Body of pancreas (tissue), 4 donors: ENCODE measurements at regions not wholly inside any gene's neighbourhood (a gene's known extent, or its start where the extent isn't known, plus 50 kb on each side); places are given as distances from the start of the nearest gene placed in this dataset. TPM values are rescaled to one million over a fixed set of nuclear protein-coding genes. Genes with fewer than 3 reads are reported as not detected.

Experiments
- ATAC-seq: fragments of 150-250 bp; one replicate; pipeline ENCODE4 v1.9.1; 2016
- DNase-seq, 4 donors: peaks; one replicate each; pipeline ENCODE4 v3.0.0-alpha.2; 2019
- H3K27ac ChIP-seq, 4 donors: fragments of 200-600 bp; sonication (generic); 1 replicate in 3 of 4; 2 replicates in 1 of 4; pipeline versions ENCODE4 v1.5.1 to v1.6.1; 2016 to 2019; ENCODE audit warnings: mild to moderate bottlenecking in 1 of 4, mixed read lengths in 1 of 4, moderate library complexity in 1 of 4
- H3K27me3 ChIP-seq, 2 donors: fragments of 200-600 bp; sonication (generic); one replicate each; pipeline ENCODE4 v1.6.0; 2016; ENCODE audit warnings: mild to moderate bottlenecking in 1 of 2
- H3K36me3 ChIP-seq, 2 donors: fragments of 200-600 bp; sonication (generic); replicated peaks in 1 of 2; 2 replicates each; pipeline ENCODE4 v1.5.1; 2016; ENCODE audit warnings: low read depth in 2 of 2; ENCODE audit not compliant: insufficient read depth in 1 of 2
- H3K4me1 ChIP-seq: fragments of 200-600 bp; sonication (generic); one replicate; pipeline ENCODE4 v1.6.0; 2016
- H3K4me3 ChIP-seq, 2 donors: fragments of 200-600 bp; sonication (generic); 1 replicate in 1 of 2; 2 replicates in 1 of 2; pipeline ENCODE4 v1.5.1; 2016 to 2019
- H3K9me3 ChIP-seq, 3 donors: fragments of 200-600 bp; sonication (generic); 1 replicate in 2 of 3; 2 replicates in 1 of 3; pipeline ENCODE4 v1.5.1; 2016
- CTCF ChIP-seq, 7 experiments: fragments of 450-650 bp in 4 of 7; fragments of 200-600 bp in 3 of 7; sonication (generic) in 3 of 7; IDR thresholded peaks; one replicate each; pipeline ENCODE4 v1.5.1; 2016 to 2019; ENCODE audit warnings: antibody characterized with exemption in 7 of 7
- POLR2A ChIP-seq, 3 donors: fragments of 450-650 bp; IDR thresholded peaks; one replicate each; pipeline ENCODE4 v1.6.1; 2016; ENCODE audit warnings: antibody characterized with exemption in 3 of 3, mild to moderate bottlenecking in 2 of 3
- WGBS, 2 donors: methylation state at CpG; one replicate each; pipeline ENCODE4 v1.1.5; 2017; 5-methylcytosine and 5-hydroxymethylcytosine counted together
- intact Hi-C: fragments of 100-400 bp; cut with DNase I; formaldehyde crosslinking; loops from one replicate; pipeline ENCODE4 v1.15.1; 2023
- small RNA-seq: library from RNA; depleted of rRNA; stranded (forward); fragments of <200 nt; gene quantifications from one replicate; pipeline ENCODE3, GENCODE V24; 2016

GRCh38 chr9:14366076-14366475 lies 52.1 kb upstream of the NFIB start:
- DNase-seq (peak in 1 of 4 donors; percentile 42), ATAC-seq (no peak)
- Histone ChIP-seq H3K9me3 (no peaks in the 10 kb centered on the region), H3K4me3 (no peak overlapping the region), H3K27me3 (no peaks in the 10 kb centered on the region), H3K4me1 (no peaks in the 10 kb centered on the region), H3K27ac (no peak overlapping the region), H3K36me3 (no peaks in the 10 kb centered on the region)
- WGBS, 2 donors: 71 to 82% methylated on average over 10 of the region's 10 CpGs
- TF ChIP-seq CTCF (IDR thresholded peaks at IDR 0.05): no peak
- TF ChIP-seq POLR2A (IDR thresholded peaks at IDR 0.05): no peak
- intact Hi-C loops: no loop called here

GRCh38 chr9:14365670-14366069 lies 51.7 kb upstream of the NFIB start:
- Histone ChIP-seq H3K27me3 (no peaks in the 10 kb centered on the region), H3K4me3 (no peak overlapping the region), H3K27ac (no peak overlapping the region), H3K9me3 (no peaks in the 10 kb centered on the region), H3K4me1 (no peaks in the 10 kb centered on the region), H3K36me3 (no peaks in the 10 kb centered on the region)
- DNase-seq (no peak), ATAC-seq (no peak)
- intact Hi-C loops: no loop called here
- 62 to 73% methylated on average over 3 of the region's 3 CpGs for WGBS, 2 donors
- no peak for TF ChIP-seq POLR2A (IDR thresholded peaks at IDR 0.05)
- TF ChIP-seq CTCF (IDR thresholded peaks at IDR 0.05): no peak

Small RNA genes lying in the stretch of these regions (small RNA-seq; reads per million reads assigned to genes)
- gene AL159169.1: not detected
